22Rv1 (cell line): ENCODE measurements at regions not wholly inside any gene's neighbourhood (a gene's known extent, or its start where the extent isn't known, plus 50 kb on each side); places are given as distances from the start of the nearest gene placed in this dataset.

ENCODE experiments used
- H3K27ac ChIP-seq: fragments of 450-650 bp; 2 replicates; pipeline ENCODE4 v1.5.1; 2017
- ZFX ChIP-seq: fragments of 450-650 bp; IDR thresholded peaks from 2 replicates; pipeline ENCODE4 v1.6.1; 2017; ENCODE audit warnings: antibody characterized with exemption, borderline replicate concordance
- TF ChIP-seq, protein P1 (sequence below): fragments of 450-650 bp; IDR thresholded peaks from 2 replicates; pipeline ENCODE4 v1.5.1; 2017; ENCODE audit warnings: mild to moderate bottlenecking

DNA sequence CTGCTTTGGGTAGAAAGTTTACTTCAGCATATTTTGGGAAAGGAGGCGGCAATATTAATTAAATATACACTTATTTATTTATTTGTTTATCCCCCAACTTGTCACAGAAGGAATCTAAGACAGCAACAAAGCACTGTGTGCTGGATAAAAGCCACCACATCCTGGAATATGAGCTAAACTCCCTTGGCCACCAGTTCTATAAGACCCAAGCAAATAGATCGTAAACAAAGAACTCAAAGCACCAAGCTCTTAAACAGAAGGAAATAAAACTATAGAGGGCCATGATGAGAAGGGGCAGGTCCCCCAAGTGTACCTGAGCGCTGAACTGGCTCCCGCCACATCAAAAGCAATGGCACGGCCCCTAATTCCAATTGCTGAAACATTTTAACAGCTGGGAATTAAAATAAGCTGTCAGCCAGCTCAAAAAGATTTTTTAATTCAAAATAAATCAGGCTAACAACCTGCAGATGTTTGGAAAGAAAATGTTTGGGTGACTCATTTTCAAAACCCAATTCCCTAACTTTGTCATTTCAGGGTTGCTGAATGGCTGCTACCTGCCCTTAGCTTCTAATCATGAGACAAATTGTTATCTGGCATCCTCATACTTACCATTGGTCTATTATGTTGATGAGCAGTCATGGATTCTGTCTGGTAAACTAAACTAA is 127.1 kb downstream of the SLC30A10 start:
- no peak overlapping the region for H3K27ac ChIP-seq
- TF ChIP-seq, protein P1, sequence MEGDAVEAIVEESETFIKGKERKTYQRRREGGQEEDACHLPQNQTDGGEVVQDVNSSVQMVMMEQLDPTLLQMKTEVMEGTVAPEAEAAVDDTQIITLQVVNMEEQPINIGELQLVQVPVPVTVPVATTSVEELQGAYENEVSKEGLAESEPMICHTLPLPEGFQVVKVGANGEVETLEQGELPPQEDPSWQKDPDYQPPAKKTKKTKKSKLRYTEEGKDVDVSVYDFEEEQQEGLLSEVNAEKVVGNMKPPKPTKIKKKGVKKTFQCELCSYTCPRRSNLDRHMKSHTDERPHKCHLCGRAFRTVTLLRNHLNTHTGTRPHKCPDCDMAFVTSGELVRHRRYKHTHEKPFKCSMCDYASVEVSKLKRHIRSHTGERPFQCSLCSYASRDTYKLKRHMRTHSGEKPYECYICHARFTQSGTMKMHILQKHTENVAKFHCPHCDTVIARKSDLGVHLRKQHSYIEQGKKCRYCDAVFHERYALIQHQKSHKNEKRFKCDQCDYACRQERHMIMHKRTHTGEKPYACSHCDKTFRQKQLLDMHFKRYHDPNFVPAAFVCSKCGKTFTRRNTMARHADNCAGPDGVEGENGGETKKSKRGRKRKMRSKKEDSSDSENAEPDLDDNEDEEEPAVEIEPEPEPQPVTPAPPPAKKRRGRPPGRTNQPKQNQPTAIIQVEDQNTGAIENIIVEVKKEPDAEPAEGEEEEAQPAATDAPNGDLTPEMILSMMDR, result no peak
- no peak for TF ChIP-seq ZFX

DNA sequence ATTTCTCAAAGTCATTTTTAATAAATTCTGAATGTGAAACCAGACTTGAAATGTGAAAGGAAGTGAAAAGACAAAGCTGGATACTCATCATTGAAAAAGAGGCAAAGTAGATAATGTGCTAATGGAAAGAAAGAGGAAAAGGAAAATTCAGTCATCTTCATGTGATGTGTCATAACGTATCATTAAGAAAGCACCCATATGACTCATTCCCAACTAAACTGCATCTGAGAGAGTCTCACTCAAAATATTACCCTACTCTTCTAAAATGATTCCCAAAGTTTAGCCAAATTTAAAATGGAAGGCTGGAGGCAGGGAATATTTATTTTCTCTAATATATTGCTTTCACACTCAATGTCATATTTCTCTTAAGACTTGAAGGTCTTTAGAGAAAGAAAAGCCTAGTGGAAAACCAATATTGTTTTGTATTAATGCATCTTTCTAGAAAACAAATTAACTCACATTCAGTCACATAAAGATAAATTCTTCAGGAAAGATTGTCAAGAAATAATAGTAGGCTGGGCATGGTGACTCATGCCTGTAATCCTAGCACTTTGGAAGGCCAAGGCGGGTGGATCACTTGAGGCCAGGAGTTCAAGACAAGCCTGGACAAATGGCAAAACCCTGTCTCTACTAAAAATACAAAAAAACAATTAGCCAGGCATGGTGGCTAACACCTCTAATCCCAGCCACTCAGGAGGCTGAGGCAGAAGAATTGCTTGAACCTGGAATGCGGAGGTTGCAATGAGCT is 129.9 kb downstream of the SLC30A10 start:
- no peak for TF ChIP-seq ZFX
- TF ChIP-seq, protein P1, result no peak
- no peak overlapping the region for H3K27ac ChIP-seq

DNA sequence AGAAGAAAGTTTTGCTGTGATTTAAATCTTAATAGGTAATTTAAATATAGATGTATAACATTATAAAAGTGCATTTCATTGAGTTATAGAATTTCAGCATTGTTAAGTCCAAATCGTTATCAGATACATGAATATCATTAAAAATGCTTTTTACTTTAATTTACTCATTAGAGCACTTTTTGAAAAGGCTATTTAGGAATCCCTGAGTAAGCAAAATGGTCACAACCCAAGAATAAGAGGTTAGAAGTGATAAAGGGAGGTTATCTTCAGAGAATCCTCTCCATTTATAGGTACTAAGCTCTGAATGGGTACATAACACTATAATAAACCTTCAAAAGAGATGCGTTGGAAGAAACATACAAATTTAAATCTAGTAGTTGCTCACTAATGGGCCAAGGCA is 130.7 kb downstream of the SLC30A10 start:
- TF ChIP-seq ZFX, result no peak
- TF ChIP-seq, protein P1, result no peak
- no peak overlapping the region for H3K27ac ChIP-seq

DNA sequence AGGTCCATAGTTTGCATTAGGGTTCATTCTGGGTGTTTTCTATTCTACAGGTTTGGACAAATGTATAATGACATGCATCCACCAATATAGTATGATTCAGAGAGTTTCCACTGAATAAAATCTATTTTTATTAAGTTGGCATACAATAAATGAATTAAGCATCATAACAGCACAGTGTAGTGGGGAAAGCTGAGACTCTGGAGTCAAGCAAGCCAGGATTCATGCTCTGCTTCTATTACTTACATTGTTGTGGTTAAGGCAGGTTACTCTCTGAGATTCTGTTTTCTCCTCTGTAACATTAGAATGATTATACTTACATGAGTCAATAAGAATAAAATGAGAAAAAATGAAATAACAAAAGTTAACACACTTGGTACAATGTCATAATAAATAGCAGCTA is 131.3 kb downstream of the SLC30A10 start:
- no peak for TF ChIP-seq ZFX
- TF ChIP-seq, protein P1, result no peak
- H3K27ac ChIP-seq, result no peak overlapping the region

DNA sequence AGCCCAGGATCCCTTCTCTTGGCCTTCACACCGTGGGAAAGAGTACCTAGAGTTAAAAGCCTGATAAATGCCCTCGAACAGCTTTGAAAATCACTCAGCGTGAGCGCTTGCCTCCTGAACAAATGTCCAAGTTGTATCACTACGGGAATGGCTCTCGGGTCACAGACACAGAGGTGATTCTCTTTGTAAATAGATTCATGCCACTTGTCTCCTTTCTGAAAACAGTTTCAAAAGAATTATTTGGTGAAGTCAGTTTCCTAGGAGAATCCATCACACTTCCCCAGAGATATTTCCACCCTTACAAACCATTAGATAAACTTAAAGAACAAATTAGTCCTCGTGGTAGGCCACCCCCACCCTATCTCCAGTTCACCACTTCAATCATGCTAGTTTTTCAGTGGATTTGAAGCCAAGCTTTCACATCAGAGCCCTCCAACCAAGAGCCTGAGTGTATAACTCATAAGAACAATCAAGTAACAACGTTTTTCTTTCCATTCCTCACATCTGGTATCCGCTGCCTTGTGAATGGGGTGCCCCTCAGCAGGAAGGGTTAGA is 132.9 kb downstream of the SLC30A10 start:
- no peak overlapping the region for H3K27ac ChIP-seq
- TF ChIP-seq, protein P1, result no peak
- TF ChIP-seq ZFX, result no peak

DNA sequence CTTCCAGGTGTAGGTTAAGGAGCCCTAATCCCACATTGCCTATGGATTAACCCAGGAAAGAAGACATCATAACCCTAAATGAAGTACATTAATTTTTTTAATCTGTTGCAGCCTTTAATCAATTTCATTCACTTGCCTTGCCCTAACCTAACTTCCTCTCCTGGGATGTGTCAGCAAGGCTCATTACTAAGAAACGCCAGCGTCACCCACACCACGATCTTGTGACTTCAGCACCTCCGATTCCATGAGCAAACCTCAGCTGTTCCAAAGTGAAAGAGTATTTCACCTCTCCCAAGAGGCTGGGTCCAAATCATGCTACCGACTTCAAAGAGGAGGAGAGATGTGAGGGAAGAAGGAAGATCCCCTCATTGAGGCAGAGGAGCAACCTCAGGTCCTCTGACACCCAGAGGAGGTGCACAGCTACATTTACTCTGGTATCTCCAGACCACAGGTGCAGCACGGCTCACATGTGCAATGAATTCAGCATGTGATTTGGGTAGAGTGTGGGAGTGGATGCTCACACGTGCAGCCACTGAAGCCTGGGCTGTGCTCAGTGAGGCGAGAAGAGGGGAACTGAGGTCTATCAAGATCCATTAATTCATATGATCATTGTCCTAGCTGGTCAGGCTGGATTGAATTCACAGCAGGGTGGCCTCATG is 134.1 kb downstream of the SLC30A10 start:
- no peak overlapping the region for H3K27ac ChIP-seq

More for the DNA sequence above, 134.1 kb downstream of the SLC30A10 start:
- TF ChIP-seq, protein P1, result no peak
- TF ChIP-seq ZFX, result no peak
